Upper lobe of left lung (tissue), 4 donors: ENCODE measurements at regions not wholly inside any gene's neighbourhood (a gene's known extent, or its start where the extent isn't known, plus 50 kb on each side); places are given as distances from the start of the nearest gene placed in this dataset.

Source experiments
- CTCF ChIP-seq, 6 experiments: fragments of 450-650 bp in 4 of 6; fragments of 200-600 bp in 2 of 6; sonication (generic) in 2 of 6; IDR thresholded peaks; one replicate each; pipeline ENCODE4 v1.5.1; 2016 to 2019; ENCODE audit warnings: antibody characterized with exemption in 6 of 6
- POLR2AphosphoS5 ChIP-seq, 2 donors: sonication (generic); formaldehyde crosslinking; IDR thresholded peaks; one replicate each; pipeline ENCODE4 v1.5.1; 2017; ENCODE audit warnings: antibody characterized with exemption in 2 of 2

GRCh38 chr1:25063591-25064416 is 133.7 kb upstream of the RUNX3 start:
- TF ChIP-seq POLR2AphosphoS5 (IDR thresholded peaks at IDR 0.05) (no peak), CTCF (IDR thresholded peaks at IDR 0.05) (no peak)
